Neural cell (in vitro differentiated cells): ENCODE measurements at regions not wholly inside any gene's neighbourhood (a gene's known extent, or its start where the extent isn't known, plus 50 kb on each side); places are given as distances from the start of the nearest gene placed in this dataset.
"Not testable (repeated sequence)": the region's sequence is repeated elsewhere in the genome, so short reads cannot be mapped to it uniquely, and the experiment has no call there.

Experiments used
- H2AFZ ChIP-seq: fragments of 200-600, 300-800 bp; sonication (generic), shearing (Covaris generic); 2 replicates; pipeline ENCODE4 v1.6.0; 2014; ENCODE audit warnings: low read depth, mild to moderate bottlenecking, antibody characterized with exemption, low read length, moderate library complexity
- H3F3A ChIP-seq: fragments of 200-600 bp; shearing (Covaris generic); 2 replicates; pipeline ENCODE4 v1.6.1; 2016; ENCODE audit warnings: mild to moderate bottlenecking, moderate library complexity, mixed read lengths, antibody characterized with exemption, low read length; ENCODE audit not compliant: insufficient read depth, poor library complexity, severe bottlenecking
- H3K27ac ChIP-seq: fragments of 200-600, 300-800 bp; sonication (generic), shearing (Covaris generic); 2 replicates; pipeline ENCODE4 v1.5.1; 2014; ENCODE audit warnings: mild to moderate bottlenecking, low read length, moderate library complexity
- H3K27me3 ChIP-seq: fragments of 300-800, 200-600 bp; sonication (generic), shearing (Covaris generic); 2 replicates; pipeline ENCODE4 v1.6.0; 2014; ENCODE audit warnings: mild to moderate bottlenecking, low read depth, low read length, moderate library complexity; ENCODE audit not compliant: insufficient read depth
- H3K36me3 ChIP-seq: fragments of 300-800, 200-600 bp; sonication (generic), shearing (Covaris generic); 2 replicates; pipeline ENCODE4 v1.5.1; 2014; ENCODE audit warnings: mild to moderate bottlenecking, antibody characterized with exemption, low read length, moderate library complexity; ENCODE audit not compliant: insufficient read depth
- H3K4me2 ChIP-seq: fragments of 300-800, 200-600 bp; sonication (generic), shearing (Covaris generic); 2 replicates; pipeline ENCODE4 v1.6.0; 2014; ENCODE audit warnings: mild to moderate bottlenecking, low read length
- H3K4me3 ChIP-seq: fragments of 300-800, 200-600 bp; sonication (generic), shearing (Covaris generic); 2 replicates; pipeline ENCODE4 v1.5.1; 2014; ENCODE audit warnings: mild to moderate bottlenecking, low read length, moderate library complexity
- H3K79me2 ChIP-seq: fragments of 200-600 bp; shearing (Covaris generic); replicated peaks from 2 replicates; pipeline ENCODE4 v1.6.0; 2014; ENCODE audit warnings: mild to moderate bottlenecking, low read length, moderate library complexity; ENCODE audit not compliant: insufficient read depth
- H3K9ac ChIP-seq: fragments of 300-800, 200-600 bp; sonication (generic), shearing (Covaris generic); 2 replicates; pipeline ENCODE4 v1.6.1; 2016; ENCODE audit warnings: mild to moderate bottlenecking, low read length, mixed read lengths
- H3K9me2 ChIP-seq: fragments of 200-600 bp; shearing (Covaris generic); 2 replicates; pipeline ENCODE4 v1.6.1; 2016; ENCODE audit warnings: mild to moderate bottlenecking, low read length, mixed read lengths; ENCODE audit not compliant: insufficient read depth
- H3K9me3 ChIP-seq: fragments of 200-600, 300-800 bp; sonication (generic), shearing (Covaris generic); 2 replicates; pipeline ENCODE4 v1.6.1; 2016; ENCODE audit warnings: mild to moderate bottlenecking, mixed run types, low read length, moderate library complexity, mixed read lengths
- H4K20me1 ChIP-seq: fragments of 200-600 bp; shearing (Covaris generic); 2 replicates; pipeline ENCODE4 v1.6.1; 2016; ENCODE audit warnings: mild to moderate bottlenecking, mixed run types; ENCODE audit not compliant: insufficient read depth
- EP300 ChIP-seq: fragments of 450-650 bp; conservative IDR thresholded peaks from 2 replicates; pipeline ENCODE4 v1.6.1; 2014; ENCODE audit warnings: antibody characterized with exemption, mild to moderate bottlenecking, moderate library complexity; ENCODE audit not compliant: poor library complexity, severe bottlenecking
- EZH2 ChIP-seq: fragments of 200-600, 300-800 bp; shearing (Covaris generic), sonication (generic); IDR thresholded peaks from 2 replicates; pipeline ENCODE4 v1.6.1; 2014; ENCODE audit warnings: antibody characterized with exemption, low read length, borderline replicate concordance, mild to moderate bottlenecking; ENCODE audit not compliant: insufficient read depth, poor library complexity, severe bottlenecking
- MXI1 ChIP-seq: fragments of 450-650 bp; conservative IDR thresholded peaks from 2 replicates; pipeline ENCODE4 v1.6.1; 2014; ENCODE audit warnings: antibody characterized with exemption, mild to moderate bottlenecking; ENCODE audit not compliant: poor library complexity, severe bottlenecking
- POLR2AphosphoS5 ChIP-seq: IDR thresholded peaks from 2 replicates; pipeline ENCODE4 v1.6.1; 2012
- RAD21 ChIP-seq: fragments of 450-650 bp; conservative IDR thresholded peaks from 2 replicates; pipeline ENCODE4 v1.6.1; 2014; ENCODE audit warnings: antibody characterized with exemption, mild to moderate bottlenecking, moderate library complexity
- REST ChIP-seq: IDR thresholded peaks from 2 replicates; pipeline ENCODE4 v1.6.1; 2012; ENCODE audit warnings: borderline replicate concordance
- SMC3 ChIP-seq: fragments of 450-650 bp; conservative IDR thresholded peaks from 2 replicates; pipeline ENCODE4 v1.6.1; 2014; ENCODE audit warnings: antibody characterized with exemption, mild to moderate bottlenecking, moderate library complexity; ENCODE audit not compliant: poor library complexity
- TAF1 ChIP-seq: IDR thresholded peaks from 2 replicates; pipeline ENCODE4 v1.6.1; 2012; ENCODE audit warnings: low read depth
- TF ChIP-seq, protein P1 (sequence below): fragments of 450-650 bp; IDR thresholded peaks from 2 replicates; pipeline ENCODE4 v1.5.1; 2014; ENCODE audit warnings: antibody characterized with exemption, mild to moderate bottlenecking, moderate library complexity; ENCODE audit not compliant: poor library complexity, severe bottlenecking

- H3K27me3 ChIP-seq: no peaks in the 10 kb centered on the region
- no peaks in the 10 kb centered on the region for H4K20me1 ChIP-seq
- no peaks in the 10 kb centered on the region for H3K9me2 ChIP-seq
- H3K9ac ChIP-seq: no peak overlapping the region
- H3K79me2 ChIP-seq: no peaks in the 10 kb centered on the region
- H3F3A ChIP-seq: no peaks in the 10 kb centered on the region
- H3K27ac ChIP-seq: no peak overlapping the region
- TF ChIP-seq RAD21 (no peak), POLR2AphosphoS5 (no peak), MXI1 (no peak), SMC3 (no peak), TAF1 (no peak), REST (no peak), EZH2 (no peak), EP300 (no peak)
- TF ChIP-seq, protein P1, sequence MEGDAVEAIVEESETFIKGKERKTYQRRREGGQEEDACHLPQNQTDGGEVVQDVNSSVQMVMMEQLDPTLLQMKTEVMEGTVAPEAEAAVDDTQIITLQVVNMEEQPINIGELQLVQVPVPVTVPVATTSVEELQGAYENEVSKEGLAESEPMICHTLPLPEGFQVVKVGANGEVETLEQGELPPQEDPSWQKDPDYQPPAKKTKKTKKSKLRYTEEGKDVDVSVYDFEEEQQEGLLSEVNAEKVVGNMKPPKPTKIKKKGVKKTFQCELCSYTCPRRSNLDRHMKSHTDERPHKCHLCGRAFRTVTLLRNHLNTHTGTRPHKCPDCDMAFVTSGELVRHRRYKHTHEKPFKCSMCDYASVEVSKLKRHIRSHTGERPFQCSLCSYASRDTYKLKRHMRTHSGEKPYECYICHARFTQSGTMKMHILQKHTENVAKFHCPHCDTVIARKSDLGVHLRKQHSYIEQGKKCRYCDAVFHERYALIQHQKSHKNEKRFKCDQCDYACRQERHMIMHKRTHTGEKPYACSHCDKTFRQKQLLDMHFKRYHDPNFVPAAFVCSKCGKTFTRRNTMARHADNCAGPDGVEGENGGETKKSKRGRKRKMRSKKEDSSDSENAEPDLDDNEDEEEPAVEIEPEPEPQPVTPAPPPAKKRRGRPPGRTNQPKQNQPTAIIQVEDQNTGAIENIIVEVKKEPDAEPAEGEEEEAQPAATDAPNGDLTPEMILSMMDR: no peak
- no peak overlapping the region for H3K4me2 ChIP-seq
- H3K36me3 ChIP-seq: no peaks in the 10 kb centered on the region
- no peak overlapping the region for H2AFZ ChIP-seq
- no peaks in the 10 kb centered on the region for H3K9me3 ChIP-seq
- H3K4me3 ChIP-seq: no peak overlapping the region
These were observed 173.3 kb downstream of the VEGFC start for GRCh38 chr4:176619430-176619829.

GRCh38 chr4:176622251-176622948 is 170.3 kb downstream of the VEGFC start:
- H3K36me3 ChIP-seq: no peaks in the 10 kb centered on the region
- no peaks in the 10 kb centered on the region for H3F3A ChIP-seq
- TF ChIP-seq MXI1 (no peak), SMC3 (no peak), POLR2AphosphoS5 (no peak), EP300 (no peak), REST (no peak), TAF1 (no peak), RAD21 (no peak), EZH2 (no peak)
- TF ChIP-seq, protein P1: no peak
- no peaks in the 10 kb centered on the region for H3K79me2 ChIP-seq
- no peaks in the 10 kb centered on the region for H3K9me3 ChIP-seq
- H3K9me2 ChIP-seq: no peaks in the 10 kb centered on the region
- no peak overlapping the region for H2AFZ ChIP-seq
- H3K4me2 ChIP-seq: no peak overlapping the region
- H3K4me3 ChIP-seq: no peak overlapping the region
- no peak overlapping the region for H3K27ac ChIP-seq
- no peaks in the 10 kb centered on the region for H4K20me1 ChIP-seq
- H3K27me3 ChIP-seq: no peaks in the 10 kb centered on the region
- H3K9ac ChIP-seq: no peak overlapping the region

GRCh38 chr4:176624983-176625610 is 167.6 kb downstream of the VEGFC start:
- not testable (repeated sequence) for H3K27me3 ChIP-seq, H3K27ac ChIP-seq, H4K20me1 ChIP-seq, H2AFZ ChIP-seq, H3K36me3 ChIP-seq, H3K9me2 ChIP-seq, H3K4me2 ChIP-seq, H3K9me3 ChIP-seq, H3K79me2 ChIP-seq, H3F3A ChIP-seq, H3K9ac ChIP-seq, H3K4me3 ChIP-seq
